ENCODE measurements at regions not wholly inside any gene's neighbourhood (a gene's known extent, or its start where the extent isn't known, plus 50 kb on each side); places are given as distances from the start of the nearest gene placed in this dataset.

GRCh38 chr13:111565400-111565799, 245.0 kb downstream of the TEX29 start:
- TF ChIP-seq, protein P1, sequence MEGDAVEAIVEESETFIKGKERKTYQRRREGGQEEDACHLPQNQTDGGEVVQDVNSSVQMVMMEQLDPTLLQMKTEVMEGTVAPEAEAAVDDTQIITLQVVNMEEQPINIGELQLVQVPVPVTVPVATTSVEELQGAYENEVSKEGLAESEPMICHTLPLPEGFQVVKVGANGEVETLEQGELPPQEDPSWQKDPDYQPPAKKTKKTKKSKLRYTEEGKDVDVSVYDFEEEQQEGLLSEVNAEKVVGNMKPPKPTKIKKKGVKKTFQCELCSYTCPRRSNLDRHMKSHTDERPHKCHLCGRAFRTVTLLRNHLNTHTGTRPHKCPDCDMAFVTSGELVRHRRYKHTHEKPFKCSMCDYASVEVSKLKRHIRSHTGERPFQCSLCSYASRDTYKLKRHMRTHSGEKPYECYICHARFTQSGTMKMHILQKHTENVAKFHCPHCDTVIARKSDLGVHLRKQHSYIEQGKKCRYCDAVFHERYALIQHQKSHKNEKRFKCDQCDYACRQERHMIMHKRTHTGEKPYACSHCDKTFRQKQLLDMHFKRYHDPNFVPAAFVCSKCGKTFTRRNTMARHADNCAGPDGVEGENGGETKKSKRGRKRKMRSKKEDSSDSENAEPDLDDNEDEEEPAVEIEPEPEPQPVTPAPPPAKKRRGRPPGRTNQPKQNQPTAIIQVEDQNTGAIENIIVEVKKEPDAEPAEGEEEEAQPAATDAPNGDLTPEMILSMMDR (IDR thresholded peaks at IDR 0.05): no peak
- no peak overlapping the region for H3K4me3 Mint-ChIP-seq

GRCh38 chr13:111566567-111566966, 246.1 kb downstream of the TEX29 start:
- TF ChIP-seq, protein P1 (IDR thresholded peaks at IDR 0.05): no peak
- H3K4me3 Mint-ChIP-seq: no peak overlapping the region
- peaks cover 27% of the 10 kb centered on the region for H3K36me3 Mint-ChIP-seq (ENCODE audit: low read depth)
- peaks cover 52% of the 10 kb centered on the region for H3K9me3 Mint-ChIP-seq
- H3K27me3 Mint-ChIP-seq (ENCODE audit: insufficient read depth): no peaks in the 10 kb centered on the region
- DNase-seq: no peak
- H3K27ac Mint-ChIP-seq: no peak overlapping the region
- no peaks in the 10 kb centered on the region for H3K4me1 Mint-ChIP-seq (ENCODE audit: low read depth)

More at GRCh38 chr13:111565400-111565799, 245.0 kb downstream of the TEX29 start:
- no peaks in the 10 kb centered on the region for H3K27me3 Mint-ChIP-seq (ENCODE audit: insufficient read depth)
- peaks cover 29% of the 10 kb centered on the region for H3K36me3 Mint-ChIP-seq (ENCODE audit: low read depth)
- no peak for DNase-seq
- H3K27ac Mint-ChIP-seq: no peak overlapping the region
- H3K4me1 Mint-ChIP-seq (ENCODE audit: low read depth): no peaks in the 10 kb centered on the region
- peaks cover 55% of the 10 kb centered on the region for H3K9me3 Mint-ChIP-seq

DNA sequence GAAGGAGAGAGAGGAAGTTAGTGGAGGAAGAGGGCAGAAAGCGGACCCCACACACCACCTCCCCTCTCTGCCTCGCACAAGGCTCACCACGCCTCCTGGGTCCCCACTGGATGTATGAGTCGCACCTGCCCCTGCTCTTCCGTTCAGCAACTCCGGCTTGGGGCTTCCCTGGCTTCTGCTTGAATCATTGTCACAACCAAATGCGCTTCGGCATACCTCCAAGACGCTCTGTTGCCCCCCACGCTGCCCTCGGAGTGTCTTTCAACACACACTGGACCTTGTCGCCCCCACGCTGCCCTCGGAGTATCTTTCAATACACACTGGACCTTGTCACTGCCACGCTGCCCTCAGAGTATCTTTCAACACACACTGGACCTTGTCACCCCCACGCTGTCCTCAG, 247.2 kb downstream of the TEX29 start:
- no peaks in the 10 kb centered on the region for H3K27me3 Mint-ChIP-seq (ENCODE audit: insufficient read depth)
- H3K27ac Mint-ChIP-seq: no peak overlapping the region
- peaks cover 19% of the 10 kb centered on the region for H3K36me3 Mint-ChIP-seq (ENCODE audit: low read depth)
- no peak overlapping the region for H3K4me3 Mint-ChIP-seq
- no peak for DNase-seq
- H3K4me1 Mint-ChIP-seq (ENCODE audit: low read depth): no peaks in the 10 kb centered on the region
- peaks cover 50% of the 10 kb centered on the region for H3K9me3 Mint-ChIP-seq
- TF ChIP-seq, protein P1 (IDR thresholded peaks at IDR 0.05): no peak

GRCh38 chr13:111568290-111568689, 247.8 kb downstream of the TEX29 start:
- no peak for DNase-seq
- TF ChIP-seq, protein P1 (IDR thresholded peaks at IDR 0.05): no peak

DNA sequence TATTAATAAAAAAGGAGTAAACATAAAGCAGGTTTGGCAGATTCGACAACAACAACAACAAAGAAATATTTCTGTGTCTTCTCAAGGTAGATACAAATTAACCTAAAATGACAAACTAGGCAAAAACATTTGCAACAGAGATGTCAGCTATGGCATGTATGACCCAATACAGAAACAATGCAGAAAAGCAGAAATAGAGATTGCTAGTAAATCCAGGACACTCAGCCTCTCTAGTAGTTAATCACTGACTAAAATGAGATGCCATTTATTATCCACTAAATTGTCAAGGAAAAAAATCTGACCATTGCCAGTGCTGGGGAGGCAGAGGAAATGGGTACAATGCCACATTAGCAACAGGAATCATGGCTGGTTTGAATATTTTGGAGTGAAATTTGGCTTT, 250.5 kb downstream of the TEX29 start:
- H3K4me1 Mint-ChIP-seq (ENCODE audit: low read depth): no peaks in the 10 kb centered on the region
- TF ChIP-seq, protein P1 (IDR thresholded peaks at IDR 0.05): no peak
- H3K9me3 Mint-ChIP-seq: peaks cover 65% of the 10 kb centered on the region
- H3K27ac Mint-ChIP-seq: no peak overlapping the region
- H3K36me3 Mint-ChIP-seq (ENCODE audit: low read depth): peaks cover 31% of the 10 kb centered on the region
- no peak for DNase-seq
- H3K4me3 Mint-ChIP-seq: no peak overlapping the region
- H3K27me3 Mint-ChIP-seq (ENCODE audit: insufficient read depth): no peaks in the 10 kb centered on the region

More at GRCh38 chr13:111568290-111568689, 247.8 kb downstream of the TEX29 start:
- peaks cover 51% of the 10 kb centered on the region for H3K9me3 Mint-ChIP-seq
- H3K27me3 Mint-ChIP-seq (ENCODE audit: insufficient read depth): no peaks in the 10 kb centered on the region
- no peak overlapping the region for H3K27ac Mint-ChIP-seq
- no peaks in the 10 kb centered on the region for H3K4me1 Mint-ChIP-seq (ENCODE audit: low read depth)
- H3K36me3 Mint-ChIP-seq (ENCODE audit: low read depth): peaks cover 18% of the 10 kb centered on the region
- no peak overlapping the region for H3K4me3 Mint-ChIP-seq
